ENCODE measurements at regions not wholly inside any gene's neighbourhood (a gene's known extent, or its start where the extent isn't known, plus 50 kb on each side); places are given as distances from the start of the nearest gene placed in this dataset.

DNA sequence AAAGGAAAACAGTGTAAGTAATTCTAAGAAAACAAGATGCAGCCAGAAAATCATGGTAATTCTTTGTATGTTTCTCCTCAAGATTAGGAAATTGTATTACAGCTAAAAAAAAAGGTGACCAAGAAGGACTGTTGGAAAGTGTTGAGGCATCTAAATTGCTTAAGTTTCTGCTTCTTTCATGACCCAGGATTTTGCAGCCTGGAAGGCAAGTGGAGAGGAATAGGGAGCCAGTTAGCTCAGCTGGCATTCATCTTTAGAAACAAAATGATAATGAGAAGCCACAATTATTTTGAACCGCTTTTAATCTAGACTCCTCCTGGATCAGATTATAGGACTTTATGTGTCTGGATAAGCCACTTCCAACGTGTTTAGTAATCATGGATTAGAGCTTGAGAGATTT lies 56.8 kb upstream of the TMEM229A start:
- 66 to 73% methylated on average over 2 of the region's 2 CpGs for WGBS, 2 donors
- TF ChIP-seq POLR2A (IDR thresholded peaks at IDR 0.05), result no peak
- TF ChIP-seq EP300 (IDR thresholded peaks at IDR 0.05), result no peak
- TF ChIP-seq POLR2AphosphoS5 (IDR thresholded peaks at IDR 0.05), result no peak
- TF ChIP-seq CTCF (IDR thresholded peaks at IDR 0.05), result no peak
- Histone ChIP-seq H3K4me3 (no peak overlapping the region), H3K9me3 (no peaks in the 10 kb centered on the region), H3K36me3 (no peaks in the 10 kb centered on the region), H3K4me1 (peaks cover 0 to 14% (median 11%) of the 10 kb centered on the region in 4 donors), H3K27ac (no peak overlapping the region), H3K27me3 (no peaks in the 10 kb centered on the region)
- no peak for DNase-seq
- intact Hi-C loops (cut with DNase I), result no loop called here

DNA sequence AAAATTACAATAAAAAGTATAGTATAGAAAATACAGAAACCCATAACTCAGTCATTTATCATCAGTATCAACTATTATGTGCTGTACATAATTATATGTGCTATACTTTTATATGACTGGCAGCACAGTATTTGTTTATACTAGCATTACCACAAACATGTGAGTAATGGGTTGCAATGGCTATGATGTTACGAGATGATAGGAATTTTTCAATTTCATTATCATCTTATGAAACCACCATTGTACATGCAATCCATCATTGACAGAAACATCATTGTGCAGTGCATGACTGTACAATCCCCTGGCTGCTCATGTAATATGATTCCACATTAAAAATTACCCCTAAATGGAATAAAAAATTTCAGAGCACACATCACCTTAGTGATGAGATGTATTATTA lies 55.7 kb upstream of the TMEM229A start:
- Histone ChIP-seq H3K4me3 (no peak overlapping the region), H3K4me1 (peaks cover 0 to 21% (median 19%) of the 10 kb centered on the region in 4 donors), H3K9me3 (no peaks in the 10 kb centered on the region), H3K27ac (no peak overlapping the region), H3K27me3 (no peaks in the 10 kb centered on the region), H3K36me3 (no peaks in the 10 kb centered on the region)
- TF ChIP-seq POLR2AphosphoS5 (IDR thresholded peaks at IDR 0.05), result no peak
- TF ChIP-seq CTCF (IDR thresholded peaks at IDR 0.05), result no peak
- TF ChIP-seq POLR2A (IDR thresholded peaks at IDR 0.05), result no peak
- TF ChIP-seq EP300 (IDR thresholded peaks at IDR 0.05), result no peak
- 84 to 89% methylated on average over 1 of the region's 1 CpG for WGBS, 2 donors
- intact Hi-C loops (cut with DNase I), result no loop called here
- no peak for DNase-seq

GRCh38 chr7:124086843-124087242 lies 54.0 kb upstream of the TMEM229A start:
- no peak overlapping the region for H3K27ac ChIP-seq
- H3K9me3 ChIP-seq, result no peaks in the 10 kb centered on the region
- WGBS, 2 donors, result 57 to 81% methylated on average over 2 of the region's 2 CpGs
- no peak overlapping the region for H3K4me3 ChIP-seq
- TF ChIP-seq POLR2AphosphoS5 (IDR thresholded peaks at IDR 0.05) (no peak), POLR2A (IDR thresholded peaks at IDR 0.05) (no peak), EP300 (IDR thresholded peaks at IDR 0.05) (no peak), CTCF (IDR thresholded peaks at IDR 0.05) (no peak)
- H3K36me3 ChIP-seq, result no peaks in the 10 kb centered on the region
- no peak for DNase-seq
- intact Hi-C loops (cut with DNase I), result no loop called here
- H3K4me1 ChIP-seq, result peaks cover 0 to 24% (median 21%) of the 10 kb centered on the region in 4 donors
- no peaks in the 10 kb centered on the region for H3K27me3 ChIP-seq

DNA sequence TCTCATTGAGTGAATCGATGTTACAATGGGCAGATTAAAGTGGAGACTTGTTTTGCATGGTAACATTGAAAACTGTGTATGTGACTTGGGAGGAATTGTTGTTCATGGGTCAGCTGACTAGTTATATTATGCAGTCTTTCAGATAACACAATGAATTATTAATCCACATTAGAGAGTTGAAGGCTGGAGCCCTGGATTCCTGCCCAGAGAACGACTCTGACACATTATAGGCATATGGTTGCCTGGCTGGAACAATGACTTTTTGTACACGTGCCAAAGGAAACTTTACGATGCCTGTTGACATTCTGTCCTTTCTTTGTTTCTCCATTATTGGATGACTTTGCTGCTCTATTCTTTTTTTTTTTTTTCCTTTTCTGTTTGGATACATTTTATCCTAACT lies 52.3 kb upstream of the TMEM229A start:
- no peaks in the 10 kb centered on the region for H3K27me3 ChIP-seq
- no peaks in the 10 kb centered on the region for H3K9me3 ChIP-seq
- H3K27ac ChIP-seq, result no peak overlapping the region
- H3K36me3 ChIP-seq, result no peaks in the 10 kb centered on the region
- intact Hi-C loops (cut with DNase I), result no loop called here
- no peak for TF ChIP-seq EP300 (IDR thresholded peaks at IDR 0.05)
- no peak for TF ChIP-seq POLR2A (IDR thresholded peaks at IDR 0.05)
- no peak for TF ChIP-seq CTCF (IDR thresholded peaks at IDR 0.05)
- TF ChIP-seq POLR2AphosphoS5 (IDR thresholded peaks at IDR 0.05), result no peak
- no peak overlapping the region for H3K4me3 ChIP-seq
- H3K4me1 ChIP-seq, result peaks cover 0 to 24% (median 21%) of the 10 kb centered on the region in 4 donors
- DNase-seq, result no peak
- WGBS, 2 donors, result 9 to 53% methylated on average over 4 of the region's 4 CpGs

GRCh38 chr7:124084024-124084423 lies 51.2 kb upstream of the TMEM229A start:
- Histone ChIP-seq H3K4me1 (peaks cover 0 to 24% (median 21%) of the 10 kb centered on the region in 4 donors), H3K4me3 (no peak overlapping the region), H3K36me3 (no peaks in the 10 kb centered on the region), H3K9me3 (no peaks in the 10 kb centered on the region), H3K27ac (no peak overlapping the region), H3K27me3 (no peaks in the 10 kb centered on the region)
- TF ChIP-seq EP300 (IDR thresholded peaks at IDR 0.05) (no peak), CTCF (IDR thresholded peaks at IDR 0.05) (no peak), POLR2A (IDR thresholded peaks at IDR 0.05) (no peak), POLR2AphosphoS5 (IDR thresholded peaks at IDR 0.05) (peak in 3 of 4 donors; percentile 47 to 55 (median 49))
- WGBS, 2 donors, result 21 to 56% methylated on average over 3 of the region's 3 CpGs
- intact Hi-C loops (cut with DNase I), result no loop called here
- no peak for DNase-seq

Data from sigmoid colon (tissue), 6 donors.